ENCODE measurements at regions not wholly inside any gene's neighbourhood (a gene's known extent, or its start where the extent isn't known, plus 50 kb on each side); places are given as distances from the start of the nearest gene placed in this dataset.
"Not testable (repeated sequence)": the region's sequence is repeated elsewhere in the genome, so short reads cannot be mapped to it uniquely, and the experiment has no call there.

DNA sequence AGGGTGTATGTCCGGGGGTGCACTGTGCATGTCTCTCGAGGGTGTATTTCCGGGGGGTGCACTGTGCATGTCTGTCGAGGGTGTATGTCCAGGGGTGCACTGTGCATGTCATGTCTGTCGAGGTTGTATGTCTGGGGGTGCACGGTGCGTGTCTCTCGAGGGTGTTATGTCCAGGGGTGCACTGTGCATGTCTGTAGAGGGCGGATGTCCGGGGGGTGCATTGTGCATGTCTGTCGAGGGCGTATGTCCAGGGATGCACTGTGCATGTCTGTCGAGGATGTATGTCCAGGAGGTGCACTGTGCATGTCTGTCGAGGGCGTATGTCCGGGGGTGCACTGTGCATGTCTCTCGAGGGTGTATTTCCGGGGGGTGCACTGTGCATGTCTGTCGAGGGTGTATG, 249.8 kb upstream of the MYT1L start:
- H3K27me3 Mint-ChIP-seq; ATAC-seq (replicated peaks in 1 of 4); H3K27ac ChIP-seq (ENCODE audit: low read length); H3K36me3 ChIP-seq (ENCODE audit: control insufficient read depth in 2 of 2, extremely low read depth in 1 of 2, insufficient read depth in 1 of 2, low read length in 1 of 2); H3K9me3 Mint-ChIP-seq; DNase-seq; H3K4me1 Mint-ChIP-seq; H3K4me3 Mint-ChIP-seq; H3K27me3 ChIP-seq (replicated peaks in 1 of 2; ENCODE audit: control insufficient read depth in 2 of 2, extremely low read depth in 1 of 2, insufficient read depth in 2 of 2, low read length in 1 of 2); CTCF ChIA-PET; H3K27ac Mint-ChIP-seq; POLR2A ChIA-PET; H3K4me3 ChIP-seq (ENCODE audit: control insufficient read depth in 1 of 2, extremely low read depth in 1 of 2, low read length in 1 of 2); H3K36me3 Mint-ChIP-seq; H3K4me1 ChIP-seq (ENCODE audit: control insufficient read depth in 1 of 2, extremely low read depth in 1 of 2, insufficient read depth in 2 of 2, low read length in 2 of 2); H3K9me3 ChIP-seq: not testable (repeated sequence)
- WGBS (ENCODE audit: insufficient coverage), result 80% methylated on average over 13 of the region's 19 CpGs

DNA sequence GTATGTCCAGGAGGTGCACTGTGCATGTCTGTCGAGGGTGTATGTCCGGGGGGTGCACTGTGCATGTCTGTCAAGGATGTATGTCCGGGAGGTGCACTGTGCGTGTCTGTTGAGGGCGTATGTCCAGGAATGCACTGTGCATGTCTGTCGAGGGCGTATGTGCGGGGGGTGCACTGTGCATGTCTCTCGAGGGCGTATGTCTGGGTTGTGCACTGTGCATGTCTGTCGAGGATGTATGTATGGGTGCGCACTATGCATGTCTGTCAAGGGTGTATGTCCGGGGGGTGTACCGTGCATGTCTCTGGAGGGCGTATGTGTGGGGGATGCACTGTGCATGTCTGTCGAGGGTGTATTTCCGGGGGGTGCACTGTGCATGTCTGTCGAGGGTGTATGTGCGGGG, 249.3 kb upstream of the MYT1L start:
- POLR2A ChIA-PET, result no interaction called here
- H3K27ac Mint-ChIP-seq, result no peak overlapping the region

DNA sequence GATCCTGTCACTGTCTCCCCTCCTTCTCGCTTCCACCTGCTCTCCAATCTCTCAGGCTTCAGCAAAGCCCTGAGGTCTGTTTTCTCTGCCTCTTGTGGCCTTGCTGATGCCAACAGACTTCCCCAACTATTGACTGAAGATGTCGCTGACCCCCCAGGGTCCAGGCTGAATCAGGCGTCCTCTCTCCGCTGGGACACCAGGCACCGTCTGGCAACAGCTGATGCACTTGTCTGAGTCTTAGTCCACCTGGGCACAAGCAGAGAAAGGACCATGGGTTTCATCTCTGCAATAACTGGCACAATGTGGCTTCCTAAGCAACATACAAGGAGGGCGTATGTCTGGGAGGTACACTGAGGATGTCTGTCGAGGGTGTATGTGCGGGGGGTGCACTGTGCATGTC, 248.7 kb upstream of the MYT1L start:
- no peaks in the 10 kb centered on the region for H3K4me1 Mint-ChIP-seq
- no peak overlapping the region for H3K27ac Mint-ChIP-seq
- no peaks in the 10 kb centered on the region for H3K36me3 Mint-ChIP-seq
- H3K27me3 Mint-ChIP-seq, result peaks cover 0 to 8% of the 10 kb centered on the region in 2 donors
- H3K4me3 Mint-ChIP-seq, result no peak overlapping the region
- Histone ChIP-seq H3K27ac (ENCODE audit: low read length) (no peak overlapping the region), H3K4me3 (ENCODE audit: control insufficient read depth in 1 of 2, extremely low read depth in 1 of 2, low read length in 1 of 2) (no peak overlapping the region), H3K4me1 (ENCODE audit: control insufficient read depth in 1 of 2, extremely low read depth in 1 of 2, insufficient read depth in 2 of 2, low read length in 2 of 2) (no peaks in the 10 kb centered on the region), H3K9me3 (no peaks in the 10 kb centered on the region), H3K27me3 (replicated peaks in 1 of 2; ENCODE audit: control insufficient read depth in 2 of 2, extremely low read depth in 1 of 2, insufficient read depth in 2 of 2, low read length in 1 of 2) (peaks cover 0 to 4% of the 10 kb centered on the region in 2 experiments), H3K36me3 (ENCODE audit: control insufficient read depth in 2 of 2, extremely low read depth in 1 of 2, insufficient read depth in 1 of 2, low read length in 1 of 2) (no peaks in the 10 kb centered on the region)
- ATAC-seq (replicated peaks in 1 of 4) (no peak), DNase-seq (no peak)
- peaks cover 0 to 3% (median 3%) of the 10 kb centered on the region in 3 donors for H3K9me3 Mint-ChIP-seq
- WGBS (ENCODE audit: insufficient coverage), result 79% methylated on average over 8 of the region's 8 CpGs
- CTCF ChIA-PET, result no interaction called here
- POLR2A ChIA-PET, result no interaction called here

More for the DNA sequence above, 249.3 kb upstream of the MYT1L start:
- no peak for ATAC-seq (replicated peaks in 1 of 4)
- DNase-seq, result no peak
- 91% methylated on average over 18 of the region's 19 CpGs for WGBS (ENCODE audit: insufficient coverage)
- Histone ChIP-seq H3K9me3 (no peaks in the 10 kb centered on the region), H3K27me3 (replicated peaks in 1 of 2; ENCODE audit: control insufficient read depth in 2 of 2, extremely low read depth in 1 of 2, insufficient read depth in 2 of 2, low read length in 1 of 2) (peaks cover 0 to 4% of the 10 kb centered on the region in 2 experiments), H3K27ac (ENCODE audit: low read length) (no peak overlapping the region), H3K4me1 (ENCODE audit: control insufficient read depth in 1 of 2, extremely low read depth in 1 of 2, insufficient read depth in 2 of 2, low read length in 2 of 2) (no peaks in the 10 kb centered on the region), H3K36me3 (ENCODE audit: control insufficient read depth in 2 of 2, extremely low read depth in 1 of 2, insufficient read depth in 1 of 2, low read length in 1 of 2) (no peaks in the 10 kb centered on the region), H3K4me3 (ENCODE audit: control insufficient read depth in 1 of 2, extremely low read depth in 1 of 2, low read length in 1 of 2) (no peak overlapping the region)
- H3K9me3 Mint-ChIP-seq, result peaks cover 0 to 3% (median 3%) of the 10 kb centered on the region in 3 donors
- CTCF ChIA-PET, result no interaction called here
- no peak overlapping the region for H3K4me3 Mint-ChIP-seq
- peaks cover 0 to 8% of the 10 kb centered on the region in 2 donors for H3K27me3 Mint-ChIP-seq
- H3K4me1 Mint-ChIP-seq, result no peaks in the 10 kb centered on the region
- no peaks in the 10 kb centered on the region for H3K36me3 Mint-ChIP-seq

DNA sequence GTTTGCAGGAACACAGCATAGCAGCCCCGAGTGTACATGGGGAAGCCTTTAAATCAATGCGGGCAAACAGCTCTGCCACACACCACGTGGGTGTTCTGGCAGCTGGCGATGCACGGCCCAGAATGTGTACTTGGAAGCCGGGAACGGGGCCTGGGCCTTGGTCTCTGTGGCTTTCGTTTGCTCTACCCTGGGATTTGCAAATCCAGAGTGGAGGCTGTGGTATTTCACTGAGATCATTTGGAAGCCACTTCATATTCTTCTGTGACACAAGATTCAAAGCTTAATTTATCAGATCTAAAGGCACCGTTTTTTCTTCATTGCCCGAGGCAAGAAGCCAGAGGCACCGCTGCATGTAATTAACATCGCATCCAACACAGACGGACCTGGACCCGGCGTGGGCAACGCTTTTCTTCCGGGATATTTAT, 246.3 kb upstream of the MYT1L start:
- Mint-ChIP-seq H3K9me3 (no peaks in the 10 kb centered on the region), H3K27me3 (peaks cover 0 to 8% of the 10 kb centered on the region in 2 donors), H3K4me1 (no peaks in the 10 kb centered on the region), H3K27ac (no peak overlapping the region), H3K4me3 (no peak overlapping the region), H3K36me3 (no peaks in the 10 kb centered on the region)
- Histone ChIP-seq H3K4me3 (ENCODE audit: control insufficient read depth in 1 of 2, extremely low read depth in 1 of 2, low read length in 1 of 2) (no peak overlapping the region), H3K4me1 (ENCODE audit: control insufficient read depth in 1 of 2, extremely low read depth in 1 of 2, insufficient read depth in 2 of 2, low read length in 2 of 2) (no peaks in the 10 kb centered on the region), H3K27ac (ENCODE audit: low read length) (no peak overlapping the region), H3K9me3 (no peaks in the 10 kb centered on the region), H3K27me3 (replicated peaks in 1 of 2; ENCODE audit: control insufficient read depth in 2 of 2, extremely low read depth in 1 of 2, insufficient read depth in 2 of 2, low read length in 1 of 2) (peaks cover 0 to 8% of the 10 kb centered on the region in 2 experiments), H3K36me3 (ENCODE audit: control insufficient read depth in 2 of 2, extremely low read depth in 1 of 2, insufficient read depth in 1 of 2, low read length in 1 of 2) (no peaks in the 10 kb centered on the region)
- ChIA-PET POLR2A (no interaction called here), CTCF (no interaction called here)
- 84% methylated on average over 9 of the region's 17 CpGs for WGBS (ENCODE audit: insufficient coverage)
- DNase-seq (no peak), ATAC-seq (replicated peaks in 1 of 4) (no peak)

DNA sequence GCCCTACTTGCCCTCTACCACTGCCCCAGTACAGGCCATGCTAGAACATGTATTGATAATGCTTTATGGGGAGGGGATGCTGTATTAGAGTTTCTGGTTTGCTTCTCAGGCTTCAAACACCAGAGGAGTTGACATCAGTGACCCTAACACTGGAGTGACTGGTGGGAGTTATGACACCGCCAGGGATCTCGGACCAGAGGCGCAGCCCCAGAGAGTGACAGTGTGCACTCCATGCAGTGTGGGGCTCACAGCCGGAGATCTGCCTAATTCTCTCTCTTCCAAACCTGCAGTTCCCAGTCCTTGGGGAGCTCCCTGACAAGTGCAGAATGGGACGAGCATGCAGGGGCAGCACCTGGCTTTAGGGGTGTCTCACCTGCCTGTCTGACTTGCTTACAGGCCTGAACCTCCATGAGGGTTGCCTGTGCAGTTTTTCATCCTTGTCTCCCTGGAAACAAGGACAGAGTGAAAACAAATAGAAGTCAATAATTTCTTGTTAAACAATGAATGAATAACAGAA, 244.9 kb upstream of the MYT1L start:
- DNase-seq, result no peak
- Mint-ChIP-seq H3K27me3 (peaks cover 0 to 4% of the 10 kb centered on the region in 2 donors), H3K4me1 (no peaks in the 10 kb centered on the region), H3K36me3 (no peaks in the 10 kb centered on the region), H3K9me3 (no peaks in the 10 kb centered on the region), H3K4me3 (no peak overlapping the region), H3K27ac (no peak overlapping the region)
- 63% methylated on average over 1 of the region's 5 CpGs for WGBS (ENCODE audit: insufficient coverage)
- H3K36me3 ChIP-seq (ENCODE audit: control insufficient read depth in 2 of 2, extremely low read depth in 1 of 2, insufficient read depth in 1 of 2, low read length in 1 of 2), result no peaks in the 10 kb centered on the region
- POLR2A ChIA-PET, result no interaction called here
- CTCF ChIA-PET, result no interaction called here
- H3K4me1 ChIP-seq (ENCODE audit: control insufficient read depth in 1 of 2, extremely low read depth in 1 of 2, insufficient read depth in 2 of 2, low read length in 2 of 2), result no peaks in the 10 kb centered on the region
- H3K4me3 ChIP-seq (ENCODE audit: control insufficient read depth in 1 of 2, extremely low read depth in 1 of 2, low read length in 1 of 2), result no peak overlapping the region
- ATAC-seq (replicated peaks in 1 of 4), result no peak
- H3K27me3 ChIP-seq (replicated peaks in 1 of 2; ENCODE audit: control insufficient read depth in 2 of 2, extremely low read depth in 1 of 2, insufficient read depth in 2 of 2, low read length in 1 of 2), result peaks cover 0 to 8% of the 10 kb centered on the region in 2 experiments
- no peak overlapping the region for H3K27ac ChIP-seq (ENCODE audit: low read length)
- no peaks in the 10 kb centered on the region for H3K9me3 ChIP-seq

DNA sequence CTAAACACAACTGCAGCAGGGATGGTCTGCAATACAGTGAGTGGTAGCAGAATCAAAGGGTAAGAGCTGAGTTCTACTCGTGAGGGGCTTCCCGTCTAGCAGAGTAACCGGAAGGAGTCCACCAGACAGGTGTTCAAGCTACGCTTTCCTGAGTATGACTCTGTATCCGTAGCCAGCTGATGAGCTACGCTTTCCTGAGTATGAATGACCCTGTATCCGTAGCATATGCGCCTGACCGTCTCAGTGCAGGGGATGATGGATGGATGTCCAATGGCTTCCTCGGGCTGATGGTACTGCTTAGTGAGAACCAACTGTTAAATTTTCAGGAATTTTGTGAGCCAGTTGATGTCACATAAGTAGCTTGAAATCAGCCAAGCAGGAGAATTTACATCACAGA, 244.1 kb upstream of the MYT1L start:
- ATAC-seq (replicated peaks in 1 of 4) (no peak), DNase-seq (no peak)
- Mint-ChIP-seq H3K9me3 (no peaks in the 10 kb centered on the region), H3K27ac (no peak overlapping the region), H3K27me3 (no peaks in the 10 kb centered on the region), H3K36me3 (no peaks in the 10 kb centered on the region), H3K4me1 (no peaks in the 10 kb centered on the region), H3K4me3 (no peak overlapping the region)
- H3K9me3 ChIP-seq, result no peaks in the 10 kb centered on the region
- H3K4me3 ChIP-seq (ENCODE audit: control insufficient read depth in 1 of 2, extremely low read depth in 1 of 2, low read length in 1 of 2), result no peak overlapping the region
- ChIA-PET CTCF (no interaction called here), POLR2A (no interaction called here)
- H3K27ac ChIP-seq (ENCODE audit: low read length), result no peak overlapping the region
- no peaks in the 10 kb centered on the region for H3K4me1 ChIP-seq (ENCODE audit: control insufficient read depth in 1 of 2, extremely low read depth in 1 of 2, insufficient read depth in 2 of 2, low read length in 2 of 2)
- H3K36me3 ChIP-seq (ENCODE audit: control insufficient read depth in 2 of 2, extremely low read depth in 1 of 2, insufficient read depth in 1 of 2, low read length in 1 of 2), result no peaks in the 10 kb centered on the region
- H3K27me3 ChIP-seq (replicated peaks in 1 of 2; ENCODE audit: control insufficient read depth in 2 of 2, extremely low read depth in 1 of 2, insufficient read depth in 2 of 2, low read length in 1 of 2), result peaks cover 0 to 13% of the 10 kb centered on the region in 2 experiments
- 90% methylated on average over 10 of the region's 10 CpGs for WGBS (ENCODE audit: insufficient coverage)

All from T-cell (primary cell).